ENCODE measurements at regions not wholly inside any gene's neighbourhood (a gene's known extent, or its start where the extent isn't known, plus 50 kb on each side); places are given as distances from the start of the nearest gene placed in this dataset.
"Not testable (repeated sequence)": the region's sequence is repeated elsewhere in the genome, so short reads cannot be mapped to it uniquely, and the experiment has no call there.

- Mint-ChIP-seq H3K36me3 (no peaks in the 10 kb centered on the region), H3K4me1 (peaks cover 5 to 14% (median 8%) of the 10 kb centered on the region in 4 donors), H3K4me3 (no peak overlapping the region), H3K9me3 (peaks cover 4 to 34% (median 15%) of the 10 kb centered on the region in 8 donors), H3K27ac (no peak overlapping the region), H3K27me3 (no peaks in the 10 kb centered on the region)
- intact Hi-C loops (cut with micrococcal nuclease): no loop called here
- Histone ChIP-seq H3K27ac (ENCODE audit: low read depth, low read length) (no peak overlapping the region), H3K4me1 (ENCODE audit: insufficient read depth, low read length) (peaks cover 3% of the 10 kb centered on the region), H3K4me3 (ENCODE audit: low read length in 2 of 2) (no peak overlapping the region), H3K27me3 (ENCODE audit: insufficient read depth, low read length) (no peaks in the 10 kb centered on the region), H3K9me3 (ENCODE audit: control insufficient read depth in 1 of 2, low read length in 2 of 2) (peaks cover 0 to 4% of the 10 kb centered on the region in 2 donors), H3K36me3 (ENCODE audit: insufficient read depth, low read length) (no peaks in the 10 kb centered on the region)
- ChIA-PET POLR2A (ENCODE audit: partially characterized antibody) (no interaction called here), CTCF (ENCODE audit: partially characterized antibody) (no interaction called here)
- DNase-seq: no peak
Observed at GRCh38 chr14:39664646-39665045, 232.4 kb upstream of the FBXO33 start.

- intact Hi-C loops (cut with micrococcal nuclease): no loop called here
- DNase-seq: peak in 2 of 5 donors; percentile 10 to 14
- H3K9me3 Mint-ChIP-seq: peaks cover 2 to 51% (median 41%) of the 10 kb centered on the region in 8 donors
- Histone ChIP-seq H3K4me1 (ENCODE audit: insufficient read depth, low read length) (peaks cover 20% of the 10 kb centered on the region), H3K27ac (ENCODE audit: low read depth, low read length) (no peak overlapping the region), H3K9me3 (ENCODE audit: control insufficient read depth in 1 of 2, low read length in 2 of 2) (peaks cover 0 to 5% of the 10 kb centered on the region in 2 donors), H3K36me3 (ENCODE audit: insufficient read depth, low read length) (no peaks in the 10 kb centered on the region), H3K4me3 (ENCODE audit: low read length in 2 of 2) (no peak overlapping the region), H3K27me3 (ENCODE audit: insufficient read depth, low read length) (no peaks in the 10 kb centered on the region)
- peak overlapping the region in 3 of 7 donors; percentile 46 to 92 (median 54) for H3K27ac Mint-ChIP-seq
- ChIA-PET CTCF (ENCODE audit: partially characterized antibody) (interaction anchor here (0.6 kb wide), 1 partner anchor 28 kb away, joined by 3 read pairs; no protein-coding TSS in a partner anchor), POLR2A (ENCODE audit: partially characterized antibody) (no interaction called here)
- no peaks in the 10 kb centered on the region for H3K27me3 Mint-ChIP-seq
- H3K36me3 Mint-ChIP-seq: peaks cover 0 to 19% of the 10 kb centered on the region in 2 donors
- H3K4me3 Mint-ChIP-seq: peak overlapping the region; percentile 13 to 75 (median 58)
- H3K4me1 Mint-ChIP-seq: peaks cover 0 to 10% (median 4%) of the 10 kb centered on the region in 4 donors
Observed at GRCh38 chr14:39641224-39641623, 209.0 kb upstream of the FBXO33 start.

DNA sequence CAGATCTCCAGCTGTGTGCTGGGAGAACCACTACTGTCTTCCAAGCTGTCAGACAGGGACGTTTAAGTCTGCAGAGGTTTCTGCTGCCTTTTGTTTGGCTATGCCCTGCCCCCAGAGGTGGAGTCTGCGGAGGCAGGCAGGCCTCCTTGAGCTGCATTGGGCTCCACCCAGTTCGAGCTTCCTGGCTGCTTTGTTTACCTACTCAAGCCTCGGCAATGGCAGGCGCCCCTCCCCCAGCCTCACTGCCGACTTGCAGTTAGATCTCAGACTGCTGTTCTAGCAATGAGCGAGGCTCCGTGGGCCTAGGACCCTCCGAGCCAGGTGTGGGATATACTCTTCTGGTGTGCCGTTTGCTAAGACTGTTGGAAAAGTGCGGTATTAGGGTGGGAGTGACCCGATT, 206.8 kb upstream of the FBXO33 start:
- H3K9me3 Mint-ChIP-seq: peaks cover 0 to 47% (median 31%) of the 10 kb centered on the region in 8 donors
- H3K36me3 ChIP-seq (ENCODE audit: insufficient read depth, low read length); H3K4me3 ChIP-seq (ENCODE audit: low read length in 2 of 2); CTCF ChIA-PET (ENCODE audit: partially characterized antibody); H3K27me3 ChIP-seq (ENCODE audit: insufficient read depth, low read length); H3K27ac Mint-ChIP-seq; intact Hi-C loops (cut with micrococcal nuclease); POLR2A ChIA-PET (ENCODE audit: partially characterized antibody); H3K27ac ChIP-seq (ENCODE audit: low read depth, low read length); DNase-seq; H3K9me3 ChIP-seq (ENCODE audit: control insufficient read depth in 1 of 2, low read length in 2 of 2); H3K27me3 Mint-ChIP-seq; H3K4me3 Mint-ChIP-seq: not testable (repeated sequence)
- peaks cover 0 to 10% (median 4%) of the 10 kb centered on the region in 4 donors for H3K4me1 Mint-ChIP-seq
- peaks cover 0 to 10% of the 10 kb centered on the region in 2 donors for H3K36me3 Mint-ChIP-seq
- peaks cover 20% of the 10 kb centered on the region for H3K4me1 ChIP-seq (ENCODE audit: insufficient read depth, low read length)

DNA sequence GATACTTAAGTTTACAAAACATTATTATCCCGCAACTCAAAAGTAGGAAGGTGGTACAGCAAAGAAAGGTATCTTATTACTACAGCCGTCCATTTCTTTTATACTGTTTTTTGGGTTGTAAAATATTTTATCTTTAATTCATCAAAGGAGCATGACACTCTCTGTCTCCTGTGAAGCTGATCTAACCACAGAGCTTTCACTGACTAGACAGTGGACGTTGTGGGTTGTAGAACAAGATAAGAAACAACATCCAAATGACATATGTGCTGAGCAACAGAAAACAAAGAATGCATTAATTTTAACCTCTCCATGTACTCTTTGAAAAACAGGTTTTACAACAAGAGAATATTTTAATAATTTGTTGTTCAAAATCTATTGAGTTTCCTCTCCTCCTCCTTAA, 195.9 kb upstream of the FBXO33 start:
- Histone ChIP-seq H3K27ac (ENCODE audit: low read depth, low read length) (no peak overlapping the region), H3K4me1 (ENCODE audit: insufficient read depth, low read length) (no peaks in the 10 kb centered on the region), H3K9me3 (ENCODE audit: control insufficient read depth in 1 of 2, low read length in 2 of 2) (no peaks in the 10 kb centered on the region), H3K4me3 (ENCODE audit: low read length in 2 of 2) (no peak overlapping the region), H3K27me3 (ENCODE audit: insufficient read depth, low read length) (no peaks in the 10 kb centered on the region), H3K36me3 (ENCODE audit: insufficient read depth, low read length) (no peaks in the 10 kb centered on the region)
- H3K9me3 Mint-ChIP-seq: peaks cover 6 to 55% (median 41%) of the 10 kb centered on the region in 8 donors
- CTCF ChIA-PET (ENCODE audit: partially characterized antibody): no interaction called here
- DNase-seq: peak in 1 of 5 donors; percentile 3
- no peak overlapping the region for H3K27ac Mint-ChIP-seq
- intact Hi-C loops (cut with micrococcal nuclease): no loop called here
- H3K4me3 Mint-ChIP-seq: no peak overlapping the region
- H3K4me1 Mint-ChIP-seq: peaks cover 0 to 2% (median 0%) of the 10 kb centered on the region in 4 donors
- H3K36me3 Mint-ChIP-seq: peaks cover 0 to 1% of the 10 kb centered on the region in 2 donors
- no peaks in the 10 kb centered on the region for H3K27me3 Mint-ChIP-seq
- POLR2A ChIA-PET (ENCODE audit: partially characterized antibody): no interaction called here

- peaks cover 0 to 1% of the 10 kb centered on the region in 2 donors for H3K36me3 Mint-ChIP-seq
- peaks cover 6 to 56% (median 48%) of the 10 kb centered on the region in 8 donors for H3K9me3 Mint-ChIP-seq
Observed at GRCh38 chr14:39626589-39627576, 194.7 kb upstream of the FBXO33 start.

DNA sequence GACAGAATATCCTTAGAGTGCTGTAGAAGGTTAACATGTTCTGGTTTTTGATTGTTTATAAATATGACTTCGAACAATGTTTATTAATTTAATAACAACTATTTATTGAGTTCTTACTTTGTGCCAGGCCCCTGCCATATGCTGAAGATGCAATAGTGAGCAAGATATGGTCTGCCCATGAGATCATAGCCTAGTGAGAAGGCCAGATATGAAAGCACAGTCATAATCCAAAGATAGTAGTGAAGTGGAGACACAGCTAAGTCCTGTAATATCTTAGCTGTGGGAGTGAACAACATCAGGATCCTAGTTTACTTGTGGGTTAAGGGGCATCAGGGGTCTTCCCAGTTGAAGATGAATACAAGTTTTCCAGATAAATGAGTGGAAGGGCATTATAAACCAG, 189.4 kb upstream of the FBXO33 start:
- Mint-ChIP-seq H3K36me3 (peaks cover 0 to 1% of the 10 kb centered on the region in 2 donors), H3K27ac (no peak overlapping the region), H3K27me3 (no peaks in the 10 kb centered on the region), H3K4me1 (peaks cover 0 to 9% (median 3%) of the 10 kb centered on the region in 4 donors), H3K9me3 (peaks cover 4 to 64% (median 47%) of the 10 kb centered on the region in 8 donors), H3K4me3 (no peak overlapping the region)
- Histone ChIP-seq H3K4me1 (ENCODE audit: insufficient read depth, low read length) (peaks cover 3% of the 10 kb centered on the region), H3K36me3 (ENCODE audit: insufficient read depth, low read length) (no peaks in the 10 kb centered on the region), H3K9me3 (ENCODE audit: control insufficient read depth in 1 of 2, low read length in 2 of 2) (peaks cover 0 to 4% of the 10 kb centered on the region in 2 donors), H3K27me3 (ENCODE audit: insufficient read depth, low read length) (no peaks in the 10 kb centered on the region), H3K27ac (ENCODE audit: low read depth, low read length) (no peak overlapping the region), H3K4me3 (ENCODE audit: low read length in 2 of 2) (no peak overlapping the region)
- no peak for DNase-seq
- ChIA-PET CTCF (ENCODE audit: partially characterized antibody) (no interaction called here), POLR2A (ENCODE audit: partially characterized antibody) (no interaction called here)
- intact Hi-C loops (cut with micrococcal nuclease): no loop called here

More at GRCh38 chr14:39626589-39627576, 194.7 kb upstream of the FBXO33 start:
- no peaks in the 10 kb centered on the region for H3K27me3 Mint-ChIP-seq
- DNase-seq: no peak
- peaks cover 0 to 4% (median 1%) of the 10 kb centered on the region in 4 donors for H3K4me1 Mint-ChIP-seq
- Histone ChIP-seq H3K4me1 (ENCODE audit: insufficient read depth, low read length) (no peaks in the 10 kb centered on the region), H3K27ac (ENCODE audit: low read depth, low read length) (no peak overlapping the region), H3K36me3 (ENCODE audit: insufficient read depth, low read length) (no peaks in the 10 kb centered on the region), H3K27me3 (ENCODE audit: insufficient read depth, low read length) (no peaks in the 10 kb centered on the region), H3K9me3 (ENCODE audit: control insufficient read depth in 1 of 2, low read length in 2 of 2) (no peaks in the 10 kb centered on the region), H3K4me3 (ENCODE audit: low read length in 2 of 2) (no peak overlapping the region)
- no peak overlapping the region for H3K27ac Mint-ChIP-seq
- no peak overlapping the region for H3K4me3 Mint-ChIP-seq
- ChIA-PET POLR2A (ENCODE audit: partially characterized antibody) (no interaction called here), CTCF (ENCODE audit: partially characterized antibody) (no interaction called here)
- intact Hi-C loops (cut with micrococcal nuclease): no loop called here

GRCh38 chr14:39621223-39621622, 189.0 kb upstream of the FBXO33 start:
- Mint-ChIP-seq H3K9me3 (peaks cover 4 to 64% (median 47%) of the 10 kb centered on the region in 8 donors), H3K4me1 (peaks cover 0 to 9% (median 3%) of the 10 kb centered on the region in 4 donors), H3K27ac (peak overlapping the region in 1 of 7 donors; percentile 37), H3K4me3 (no peak overlapping the region), H3K27me3 (no peaks in the 10 kb centered on the region), H3K36me3 (peaks cover 0 to 1% of the 10 kb centered on the region in 2 donors)
- no peaks in the 10 kb centered on the region for H3K36me3 ChIP-seq (ENCODE audit: insufficient read depth, low read length)
- ChIA-PET CTCF (ENCODE audit: partially characterized antibody) (no interaction called here), POLR2A (ENCODE audit: partially characterized antibody) (no interaction called here)
- H3K27ac ChIP-seq (ENCODE audit: low read depth, low read length): no peak overlapping the region
- H3K4me3 ChIP-seq (ENCODE audit: low read length in 2 of 2): no peak overlapping the region
- H3K27me3 ChIP-seq (ENCODE audit: insufficient read depth, low read length): no peaks in the 10 kb centered on the region
- peaks cover 3% of the 10 kb centered on the region for H3K4me1 ChIP-seq (ENCODE audit: insufficient read depth, low read length)
- peaks cover 0 to 4% of the 10 kb centered on the region in 2 donors for H3K9me3 ChIP-seq (ENCODE audit: control insufficient read depth in 1 of 2, low read length in 2 of 2)
- intact Hi-C loops (cut with micrococcal nuclease): no loop called here
- DNase-seq: peak in 2 of 5 donors; percentile 8 to 11

Data from CD4-positive, alpha-beta memory T cell (primary cell).